NCI-H2227 treated with DMSO at 0.1 percent for 48 hours (cell line): ENCODE measurements at regions not wholly inside any gene's neighbourhood (a gene's known extent, or its start where the extent isn't known, plus 50 kb on each side); places are given as distances from the start of the nearest gene placed in this dataset.

Experiments
- DNase-seq: peaks from one replicate; lab custom pipeline; 2025; lab: John Stamatoyannopoulos, UW

- no peak for DNase-seq
These were observed 60.4 kb upstream of the HAO2 start for GRCh38 chr1:119308130-119308700.

- DNase-seq = no peak
These were observed 59.8 kb upstream of the HAO2 start for GRCh38 chr1:119308806-119309205.

GRCh38 chr1:119310301-119310700, 58.3 kb upstream of the HAO2 start:
- no peak for DNase-seq

- DNase-seq = no peak
These were observed 56.1 kb upstream of the HAO2 start for GRCh38 chr1:119312500-119312899.

- DNase-seq = no peak
These were observed 54.4 kb upstream of the HAO2 start for GRCh38 chr1:119314001-119314796.

GRCh38 chr1:119316870-119317416, 51.6 kb upstream of the HAO2 start:
- no peak for DNase-seq

GRCh38 chr1:119318466-119319309, 49.9 kb upstream of the HAO2 start:
- no peak for DNase-seq
